ENCODE measurements at regions not wholly inside any gene's neighbourhood (a gene's known extent, or its start where the extent isn't known, plus 50 kb on each side); places are given as distances from the start of the nearest gene placed in this dataset.

- TF ChIP-seq EZH2phosphoT487 (IDR thresholded peaks at IDR 0.05; ENCODE audit: low read depth, severe bottlenecking, unreplicated experiment) = no peak
- no peak for TF ChIP-seq CTCF (IDR thresholded peaks at IDR 0.05; ENCODE audit: poor library complexity)
These were observed 510.3 kb upstream of the LINC00305 start for GRCh38 chr18:64659196-64659595.

Data from hepatocyte (in vitro differentiated cells).